Activated B cell treated with CpG ODN at 0.5 μM for 24 hours (primary cell): ENCODE measurements at regions not wholly inside any gene's neighbourhood (a gene's known extent, or its start where the extent isn't known, plus 50 kb on each side); places are given as distances from the start of the nearest gene placed in this dataset.

Experiments used
- ATAC-seq: fragments of 200-7000 bp; cut with Tn5 transposase; one replicate; pipeline ENCODE4 v1.10.0; 2021; ENCODE audit warnings: low read depth, mild to moderate bottlenecking, moderate library complexity
- CTCF ChIA-PET: fragments of 350-600 bp; sonication (Branson Sonifier 250); formaldehyde crosslinking; loops from one replicate; lab custom pipeline; 2021; ENCODE audit warnings: antibody characterized with exemption; lab: Charles Lee
- POLR2A ChIA-PET: fragments of 350-600 bp; sonication (Branson Sonifier 250); formaldehyde crosslinking; loops from one replicate; lab custom pipeline; 2021; ENCODE audit warnings: antibody characterized with exemption; lab: Charles Lee
- DNase-seq: peaks from one replicate; pipeline ENCODE4 v3.0.0; 2022
- H3K27ac Mint-ChIP-seq: one replicate; pipeline ENCODE4 v1.8.0; 2020; ENCODE audit warnings: mixed read lengths
- H3K27me3 Mint-ChIP-seq: one replicate; pipeline ENCODE4 v1.8.0; 2021; ENCODE audit warnings: mixed read lengths
- H3K36me3 Mint-ChIP-seq: one replicate; pipeline ENCODE4 v1.8.0; 2021; ENCODE audit warnings: low read depth, mixed read lengths
- H3K4me1 Mint-ChIP-seq: one replicate; pipeline ENCODE4 v1.8.0; 2021; ENCODE audit warnings: mixed read lengths
- H3K4me3 Mint-ChIP-seq: one replicate; pipeline ENCODE4 v1.8.0; 2020; ENCODE audit warnings: mild to moderate bottlenecking, mixed read lengths
- H3K9me3 Mint-ChIP-seq: one replicate; pipeline ENCODE4 v1.8.0; 2020; ENCODE audit warnings: mixed read lengths
- CTCF ChIP-seq: fragments of 200-600 bp; IDR thresholded peaks from one replicate; pipeline ENCODE4 v1.8.0; 2022; ENCODE audit warnings: antibody characterized with exemption, mild to moderate bottlenecking
- intact Hi-C: fragments of 100-400 bp; cut with micrococcal nuclease; formaldehyde crosslinking; loops from one replicate; pipeline ENCODE4 v1.15.1; 2024

- intact Hi-C loops: no loop called here
- peaks cover 3% of the 10 kb centered on the region for H3K9me3 Mint-ChIP-seq
- CTCF ChIA-PET: no interaction called here
- no peak overlapping the region for H3K4me3 Mint-ChIP-seq
- no peaks in the 10 kb centered on the region for H3K36me3 Mint-ChIP-seq
- no peaks in the 10 kb centered on the region for H3K4me1 Mint-ChIP-seq
- H3K27me3 Mint-ChIP-seq: no peaks in the 10 kb centered on the region
- DNase-seq: no peak
- no peak overlapping the region for H3K27ac Mint-ChIP-seq
- POLR2A ChIA-PET: no interaction called here
- TF ChIP-seq CTCF: no peak
- ATAC-seq: no peak
Measured at GRCh38 chr10:8908013-8908412, 853.5 kb downstream of the GATA3 start.

- Mint-ChIP-seq H3K27me3 (no peaks in the 10 kb centered on the region), H3K36me3 (no peaks in the 10 kb centered on the region), H3K27ac (no peak overlapping the region)
Measured at GRCh38 chr10:8910314-8910713, 855.8 kb downstream of the GATA3 start.

GRCh38 chr10:8911032-8911431 is 856.5 kb downstream of the GATA3 start:
- Mint-ChIP-seq H3K4me1 (no peaks in the 10 kb centered on the region), H3K4me3 (no peak overlapping the region), H3K9me3 (no peaks in the 10 kb centered on the region), H3K27me3 (no peaks in the 10 kb centered on the region), H3K36me3 (no peaks in the 10 kb centered on the region), H3K27ac (no peak overlapping the region)
- DNase-seq (no peak), ATAC-seq (no peak)
- TF ChIP-seq CTCF: no peak
- intact Hi-C loops: no loop called here
- ChIA-PET POLR2A (no interaction called here), CTCF (no interaction called here)

More at GRCh38 chr10:8910314-8910713, 855.8 kb downstream of the GATA3 start:
- ChIA-PET CTCF (no interaction called here), POLR2A (no interaction called here)
- DNase-seq: no peak
- Mint-ChIP-seq H3K9me3 (no peaks in the 10 kb centered on the region), H3K4me3 (no peak overlapping the region), H3K4me1 (no peaks in the 10 kb centered on the region)
- no peak for ATAC-seq
- TF ChIP-seq CTCF: no peak
- intact Hi-C loops: no loop called here

GRCh38 chr10:8912108-8912507 is 857.6 kb downstream of the GATA3 start:
- intact Hi-C loops: no loop called here
- ChIA-PET POLR2A (no interaction called here), CTCF (no interaction called here)
- TF ChIP-seq CTCF: no peak
- Mint-ChIP-seq H3K27me3 (no peaks in the 10 kb centered on the region), H3K4me1 (no peaks in the 10 kb centered on the region), H3K36me3 (no peaks in the 10 kb centered on the region), H3K4me3 (no peak overlapping the region), H3K9me3 (peaks cover 1% of the 10 kb centered on the region), H3K27ac (no peak overlapping the region)
- ATAC-seq (no peak), DNase-seq (no peak)

GRCh38 chr10:8913720-8914119 is 859.2 kb downstream of the GATA3 start:
- Mint-ChIP-seq H3K36me3 (no peaks in the 10 kb centered on the region), H3K9me3 (peaks cover 5% of the 10 kb centered on the region), H3K27me3 (no peaks in the 10 kb centered on the region), H3K4me1 (no peaks in the 10 kb centered on the region), H3K27ac (no peak overlapping the region), H3K4me3 (no peak overlapping the region)
- intact Hi-C loops: no loop called here
- no peak for TF ChIP-seq CTCF
- DNase-seq (no peak), ATAC-seq (no peak)
- ChIA-PET CTCF (no interaction called here), POLR2A (no interaction called here)
